ENCODE measurements at regions not wholly inside any gene's neighbourhood (a gene's known extent, or its start where the extent isn't known, plus 50 kb on each side); places are given as distances from the start of the nearest gene placed in this dataset.

- TF ChIP-seq CTCF (conservative IDR thresholded peaks at IDR 0.05 in 1 of 2, IDR thresholded peaks at IDR 0.05 in 1 of 2; ENCODE audit: low read depth in 1 of 2, low read length in 2 of 2) (no peak), EZH2 (IDR thresholded peaks at IDR 0.05; ENCODE audit: low read length, missing control alignments) (no peak)
Measured at GRCh38 chr7:116142850-116143249, 67.5 kb upstream of the TES start.
